Naive thymus-derived CD4-positive, alpha-beta T cell (primary cell): ENCODE measurements at regions not wholly inside any gene's neighbourhood (a gene's known extent, or its start where the extent isn't known, plus 50 kb on each side); places are given as distances from the start of the nearest gene placed in this dataset.

ENCODE experiments used
- ATAC-seq: fragments of 150-1000 bp; cut with Tn5 transposase; 2 replicates; pipeline ENCODE4 v1.10.0; 2021; ENCODE audit warnings: mild to moderate bottlenecking, moderate library complexity
- CTCF ChIA-PET: fragments of 350-600 bp; sonication (Branson Sonifier 250); formaldehyde crosslinking; loops from one replicate; lab custom pipeline; 2021; ENCODE audit warnings: antibody characterized with exemption; lab: Charles Lee
- POLR2A ChIA-PET: fragments of 350-600 bp; sonication (Branson Sonifier 250); formaldehyde crosslinking; loops from one replicate; lab custom pipeline; 2021; ENCODE audit warnings: antibody characterized with exemption, inconsistent platforms; lab: Charles Lee
- DNase-seq, 9 donors: peaks; one replicate each; pipeline versions ENCODE4 v3.0.0 to v3.0.0-alpha.2; 2020 to 2022; ENCODE audit warnings: mixed read lengths in 1 of 9
- H3K27ac ChIP-seq: one replicate; pipeline ENCODE4 v1.7.0; 2013; ENCODE audit warnings: mild to moderate bottlenecking, low read depth, low read length, moderate library complexity
- H3K27me3 ChIP-seq, 2 donors: one replicate each; pipeline ENCODE4 v1.7.0; 2013; ENCODE audit warnings: low read length in 2 of 2, mild to moderate bottlenecking in 2 of 2, moderate library complexity in 2 of 2; ENCODE audit not compliant: control insufficient read depth in 2 of 2, insufficient read depth in 2 of 2
- H3K36me3 ChIP-seq, 3 experiments: 1 replicate in 2 of 3; 2 replicates in 1 of 3; pipeline ENCODE4 v1.7.0; 2013; ENCODE audit warnings: low read length in 3 of 3, mild to moderate bottlenecking in 3 of 3, moderate library complexity in 1 of 3; ENCODE audit not compliant: insufficient read depth in 3 of 3, control insufficient read depth in 2 of 3
- H3K4me1 ChIP-seq, 2 donors: one replicate each; pipeline ENCODE4 v1.7.0; 2013; ENCODE audit warnings: low read length in 2 of 2, mild to moderate bottlenecking in 2 of 2, moderate library complexity in 1 of 2; ENCODE audit not compliant: control insufficient read depth in 2 of 2, insufficient read depth in 2 of 2
- H3K4me3 ChIP-seq: 2 replicates; pipeline ENCODE4 v1.7.0; 2013; ENCODE audit warnings: mild to moderate bottlenecking, low read length
- H3K9me3 ChIP-seq, 3 experiments: 1 replicate in 2 of 3; 2 replicates in 1 of 3; pipeline ENCODE4 v1.7.0; 2013; ENCODE audit warnings: low read length in 3 of 3; ENCODE audit not compliant: control insufficient read depth in 2 of 3
- H3K27ac Mint-ChIP-seq, 9 donors: one replicate each; pipeline ENCODE4 v1.8.0; 2020 to 2022; ENCODE audit warnings: mixed read lengths in 9 of 9, mild to moderate bottlenecking in 8 of 9, moderate library complexity in 5 of 9, inconsistent platforms in 2 of 9
- H3K27me3 Mint-ChIP-seq, 5 donors: one replicate each; pipeline ENCODE4 v1.8.0; 2021 to 2022; ENCODE audit warnings: mixed read lengths in 5 of 5, mild to moderate bottlenecking in 1 of 5
- H3K36me3 Mint-ChIP-seq, 5 donors: one replicate each; pipeline ENCODE4 v1.8.0; 2020 to 2022; ENCODE audit warnings: mixed read lengths in 5 of 5, mild to moderate bottlenecking in 3 of 5, inconsistent platforms in 1 of 5
- H3K4me1 Mint-ChIP-seq, 7 donors: one replicate each; pipeline ENCODE4 v1.8.0; 2020 to 2022; ENCODE audit warnings: mixed read lengths in 7 of 7, mild to moderate bottlenecking in 3 of 7, inconsistent platforms in 1 of 7
- H3K4me3 Mint-ChIP-seq, 10 donors: one replicate each; pipeline ENCODE4 v1.8.0; 2020 to 2022; ENCODE audit warnings: mild to moderate bottlenecking in 10 of 10, mixed read lengths in 10 of 10, moderate library complexity in 6 of 10, inconsistent platforms in 2 of 10
- H3K9me3 Mint-ChIP-seq, 11 donors: one replicate each; pipeline ENCODE4 v1.8.0; 2020 to 2022; ENCODE audit warnings: mixed read lengths in 11 of 11, mild to moderate bottlenecking in 4 of 11, inconsistent platforms in 1 of 11, moderate library complexity in 1 of 11
- intact Hi-C, 2 donors: fragments of 100-400 bp; cut with micrococcal nuclease; formaldehyde crosslinking; loops; one replicate each; pipeline ENCODE4 v1.15.1; 2023

DNA sequence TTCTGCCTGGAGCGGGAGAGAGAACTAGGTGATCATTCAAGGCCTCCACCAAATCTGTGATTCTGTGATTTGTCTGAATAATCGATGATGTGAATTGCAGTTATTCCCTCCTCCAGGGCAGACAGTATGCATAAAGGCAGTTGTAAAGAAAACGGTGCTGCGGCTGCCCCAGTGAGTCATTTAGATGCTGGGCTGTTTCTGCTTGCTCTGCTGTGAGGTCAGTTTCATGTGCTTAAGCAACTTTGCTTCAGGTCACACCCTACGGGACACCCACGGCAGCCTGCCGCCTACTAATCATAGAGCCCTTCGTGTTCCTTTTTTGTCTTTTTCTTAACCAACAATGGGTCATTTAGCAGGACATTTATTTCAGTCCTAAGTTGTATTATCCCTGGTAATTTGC is 158.1 kb upstream of the PITRM1 start:
- H3K9me3 Mint-ChIP-seq, result no peaks in the 10 kb centered on the region
- CTCF ChIA-PET, result interaction anchor here (0.7 kb wide), 1 partner anchor 626 kb away, joined by 4 read pairs; no protein-coding TSS in a partner anchor
- no peaks in the 10 kb centered on the region for H3K36me3 Mint-ChIP-seq
- H3K36me3 ChIP-seq, result no peaks in the 10 kb centered on the region
- intact Hi-C loops, result no loop called here
- no peaks in the 10 kb centered on the region for H3K4me1 Mint-ChIP-seq
- no peak overlapping the region for H3K27ac ChIP-seq
- H3K9me3 ChIP-seq, result no peaks in the 10 kb centered on the region
- H3K27me3 Mint-ChIP-seq, result peaks cover 8 to 14% (median 11%) of the 10 kb centered on the region in 5 donors
- ATAC-seq (no peak), DNase-seq (no peak)
- H3K4me3 Mint-ChIP-seq, result no peak overlapping the region
- POLR2A ChIA-PET, result interaction anchor here (0.7 kb wide), 1 partner anchor 62 kb away, joined by 3 read pairs; no protein-coding TSS in a partner anchor
- H3K27me3 ChIP-seq, result no peaks in the 10 kb centered on the region
- H3K4me3 ChIP-seq, result no peak overlapping the region
- no peak overlapping the region for H3K27ac Mint-ChIP-seq
- no peaks in the 10 kb centered on the region for H3K4me1 ChIP-seq

DNA sequence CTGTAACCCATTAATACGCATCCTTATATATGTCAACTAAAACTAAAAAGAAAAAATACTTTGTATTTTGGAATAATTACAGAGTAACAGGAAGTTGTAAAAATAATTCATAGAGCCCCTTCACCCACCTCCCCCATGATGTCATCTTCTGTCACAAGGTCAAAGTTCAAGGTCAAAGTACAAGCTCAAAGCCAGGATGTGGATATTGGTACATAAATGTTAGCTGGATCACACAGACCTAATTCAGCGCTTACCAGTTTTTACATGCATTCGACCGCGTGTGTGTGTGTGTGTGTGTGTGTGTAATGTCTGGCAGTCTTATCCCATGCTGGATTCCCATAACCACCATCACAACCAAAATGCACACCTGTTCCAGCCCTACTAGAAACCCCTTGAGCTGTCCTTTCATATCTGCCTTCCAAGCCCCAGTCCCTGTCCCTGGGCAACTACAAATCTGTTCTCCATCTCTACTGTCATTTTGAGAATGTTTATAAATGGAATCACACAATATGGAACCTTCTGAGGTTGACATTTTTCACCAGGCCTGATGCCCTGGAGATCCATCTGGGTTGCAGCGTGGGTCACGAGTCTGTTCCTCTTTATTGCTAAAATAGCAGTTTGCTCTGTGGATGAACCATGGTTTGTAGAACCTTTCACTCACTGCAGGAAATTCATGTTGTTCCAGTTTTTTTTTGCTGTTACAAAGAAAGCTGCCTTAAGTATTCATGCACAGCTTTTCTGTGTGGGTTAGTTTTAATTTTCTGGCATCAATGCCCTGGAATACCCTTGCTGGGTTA is 153.6 kb upstream of the PITRM1 start:
- H3K27me3 ChIP-seq, result no peaks in the 10 kb centered on the region
- no peaks in the 10 kb centered on the region for H3K9me3 ChIP-seq
- CTCF ChIA-PET, result no interaction called here
- peaks cover 3 to 10% (median 5%) of the 10 kb centered on the region in 5 donors for H3K27me3 Mint-ChIP-seq
- H3K27ac ChIP-seq, result no peak overlapping the region
- no peak overlapping the region for H3K27ac Mint-ChIP-seq
- no peak overlapping the region for H3K4me3 Mint-ChIP-seq
- no peak overlapping the region for H3K4me3 ChIP-seq
- POLR2A ChIA-PET, result interaction anchor here (1.3 kb wide), 1 partner anchor 15 kb away, joined by 3 read pairs; no protein-coding TSS in a partner anchor
- H3K9me3 Mint-ChIP-seq, result no peaks in the 10 kb centered on the region
- DNase-seq (no peak), ATAC-seq (no peak)
- no peaks in the 10 kb centered on the region for H3K36me3 ChIP-seq
- H3K4me1 ChIP-seq, result no peaks in the 10 kb centered on the region
- intact Hi-C loops, result no loop called here
- H3K36me3 Mint-ChIP-seq, result no peaks in the 10 kb centered on the region
- no peaks in the 10 kb centered on the region for H3K4me1 Mint-ChIP-seq

DNA sequence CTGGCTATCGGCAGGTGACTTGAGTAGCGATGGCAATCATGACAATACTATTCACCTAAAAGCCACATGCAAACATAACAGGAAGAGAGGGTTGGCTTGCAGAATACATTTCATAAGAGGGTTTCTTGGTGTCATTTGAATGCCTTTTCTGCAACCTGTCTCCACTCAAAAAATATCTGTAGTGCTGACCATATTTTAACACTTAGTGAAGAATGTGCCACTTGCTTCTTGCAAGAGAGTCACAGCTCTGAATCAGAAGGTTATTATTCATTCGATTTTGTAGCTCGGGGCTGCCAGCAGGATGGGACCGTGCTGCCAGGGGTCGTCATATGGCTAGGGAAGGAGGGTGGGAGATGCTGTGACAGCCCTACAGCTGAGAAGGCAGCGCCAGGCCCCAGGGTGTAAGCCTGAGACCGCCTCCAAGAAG is 152.0 kb upstream of the PITRM1 start:
- ATAC-seq (no peak), DNase-seq (no peak)
- Histone ChIP-seq H3K4me1 (no peaks in the 10 kb centered on the region), H3K36me3 (no peaks in the 10 kb centered on the region), H3K27me3 (no peaks in the 10 kb centered on the region), H3K4me3 (no peak overlapping the region), H3K9me3 (no peaks in the 10 kb centered on the region), H3K27ac (no peak overlapping the region)
- no peaks in the 10 kb centered on the region for H3K4me1 Mint-ChIP-seq
- H3K9me3 Mint-ChIP-seq, result no peaks in the 10 kb centered on the region
- POLR2A ChIA-PET, result no interaction called here
- intact Hi-C loops, result no loop called here
- H3K4me3 Mint-ChIP-seq, result no peak overlapping the region
- no peaks in the 10 kb centered on the region for H3K36me3 Mint-ChIP-seq
- no peak overlapping the region for H3K27ac Mint-ChIP-seq
- peaks cover 0 to 7% (median 0%) of the 10 kb centered on the region in 5 donors for H3K27me3 Mint-ChIP-seq
- CTCF ChIA-PET, result no interaction called here

DNA sequence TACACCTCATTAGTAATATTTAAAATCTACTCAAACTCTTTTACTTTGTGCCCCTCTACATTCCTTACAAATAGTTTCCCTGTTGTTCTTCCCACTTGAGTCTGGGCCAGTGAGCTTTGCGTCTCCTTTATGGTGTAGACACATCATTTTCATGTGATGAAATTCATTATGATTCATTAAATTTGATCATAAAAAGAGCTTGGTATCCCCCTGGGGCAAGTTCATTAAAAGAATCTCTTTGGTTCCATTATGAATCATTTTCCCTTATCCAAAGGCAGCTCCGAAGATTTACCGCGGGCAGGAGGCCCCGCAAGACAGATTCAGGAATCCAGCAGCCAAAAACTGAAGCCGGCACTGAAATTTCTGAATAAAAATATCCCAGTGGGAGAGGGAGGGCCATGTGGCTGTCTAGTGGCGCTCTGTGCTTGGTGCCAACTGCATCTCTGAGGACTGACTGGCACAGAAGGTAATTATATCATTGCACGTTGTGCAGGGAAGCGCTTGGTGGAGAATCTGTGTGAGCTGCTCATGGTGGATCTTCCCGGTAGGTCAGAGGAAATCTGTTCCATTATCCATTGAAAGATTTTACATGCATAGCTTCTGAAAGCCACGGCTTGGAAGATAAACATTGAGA is 151.4 kb upstream of the PITRM1 start:
- no peaks in the 10 kb centered on the region for H3K4me1 ChIP-seq
- no peak overlapping the region for H3K27ac ChIP-seq
- H3K9me3 Mint-ChIP-seq, result peaks cover 0 to 2% (median 0%) of the 10 kb centered on the region in 11 donors
- H3K27me3 ChIP-seq, result no peaks in the 10 kb centered on the region
- no peak overlapping the region for H3K4me3 Mint-ChIP-seq
- ChIA-PET CTCF (no interaction called here), POLR2A (no interaction called here)
- intact Hi-C loops, result no loop called here
- peaks cover 2 to 4% (median 3%) of the 10 kb centered on the region in 5 donors for H3K27me3 Mint-ChIP-seq
- no peaks in the 10 kb centered on the region for H3K36me3 Mint-ChIP-seq
- no peak for DNase-seq
- peaks cover 0 to 3% (median 2%) of the 10 kb centered on the region in 7 donors for H3K4me1 Mint-ChIP-seq
- H3K36me3 ChIP-seq, result no peaks in the 10 kb centered on the region
- no peak overlapping the region for H3K4me3 ChIP-seq
- no peak overlapping the region for H3K27ac Mint-ChIP-seq
- H3K9me3 ChIP-seq, result no peaks in the 10 kb centered on the region
- ATAC-seq, result no peak

DNA sequence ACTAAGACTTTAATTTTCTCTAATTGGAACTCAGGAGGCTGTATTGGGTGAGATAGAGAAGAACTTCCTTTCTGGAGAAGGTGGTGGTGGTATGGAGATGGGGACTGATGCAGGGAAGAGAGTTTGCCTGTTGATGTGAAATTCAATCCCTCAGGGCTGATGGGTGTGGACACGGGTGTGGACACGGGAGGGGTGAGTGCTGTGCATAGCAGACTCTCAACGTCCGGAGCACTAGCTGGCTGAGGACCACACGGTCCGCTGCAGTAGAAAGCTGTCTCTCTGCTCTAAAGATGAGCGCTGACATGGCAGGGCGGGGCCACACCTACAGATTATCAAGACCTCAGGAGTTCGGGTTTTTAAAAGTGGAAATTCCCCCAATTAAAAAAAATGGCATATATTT is 148.5 kb upstream of the PITRM1 start:
- Histone ChIP-seq H3K36me3 (no peaks in the 10 kb centered on the region), H3K4me3 (no peak overlapping the region), H3K9me3 (no peaks in the 10 kb centered on the region), H3K27ac (no peak overlapping the region), H3K4me1 (no peaks in the 10 kb centered on the region), H3K27me3 (no peaks in the 10 kb centered on the region)
- H3K9me3 Mint-ChIP-seq, result peaks cover 0 to 2% (median 0%) of the 10 kb centered on the region in 11 donors
- H3K27me3 Mint-ChIP-seq, result peaks cover 2 to 21% (median 20%) of the 10 kb centered on the region in 5 donors
- POLR2A ChIA-PET, result no interaction called here
- H3K36me3 Mint-ChIP-seq, result no peaks in the 10 kb centered on the region
- CTCF ChIA-PET, result no interaction called here
- ATAC-seq (no peak), DNase-seq (no peak)
- H3K4me3 Mint-ChIP-seq, result no peak overlapping the region
- intact Hi-C loops, result no loop called here
- peaks cover 0 to 6% (median 4%) of the 10 kb centered on the region in 7 donors for H3K4me1 Mint-ChIP-seq
- no peak overlapping the region for H3K27ac Mint-ChIP-seq

DNA sequence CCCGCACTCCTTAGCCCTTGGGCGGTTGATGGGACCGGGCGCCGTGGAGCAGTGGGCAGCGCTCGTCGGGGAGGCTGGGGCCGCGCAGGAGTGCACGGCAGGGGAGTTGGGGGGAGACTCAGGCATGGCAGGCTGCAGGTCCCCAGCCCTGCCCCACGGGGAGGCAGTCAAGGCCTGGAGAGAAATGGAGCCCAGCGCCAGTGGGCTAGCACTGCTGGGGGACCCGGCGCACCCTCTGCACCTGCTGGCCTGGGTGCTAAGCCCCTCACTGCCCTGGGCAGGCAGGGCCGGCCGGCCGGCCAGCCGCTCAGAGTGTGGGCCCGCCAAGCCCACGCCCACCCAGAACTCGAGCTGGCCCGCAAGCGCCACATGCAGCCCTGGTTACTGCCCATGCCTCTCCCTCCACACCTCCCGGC is 147.2 kb upstream of the PITRM1 start:
- POLR2A ChIA-PET, result no interaction called here
- H3K4me3 Mint-ChIP-seq, result no peak overlapping the region
- peaks cover 0 to 6% (median 4%) of the 10 kb centered on the region in 7 donors for H3K4me1 Mint-ChIP-seq
- no peaks in the 10 kb centered on the region for H3K36me3 Mint-ChIP-seq
- DNase-seq, result no peak
- Histone ChIP-seq H3K27me3 (no peaks in the 10 kb centered on the region), H3K36me3 (no peaks in the 10 kb centered on the region), H3K27ac (no peak overlapping the region), H3K4me1 (no peaks in the 10 kb centered on the region), H3K4me3 (no peak overlapping the region), H3K9me3 (no peaks in the 10 kb centered on the region)
- peaks cover 0 to 2% (median 0%) of the 10 kb centered on the region in 11 donors for H3K9me3 Mint-ChIP-seq
- peaks cover 2 to 28% (median 22%) of the 10 kb centered on the region in 5 donors for H3K27me3 Mint-ChIP-seq
- intact Hi-C loops, result no loop called here
- no peak overlapping the region for H3K27ac Mint-ChIP-seq
- no peak for ATAC-seq
- CTCF ChIA-PET, result no interaction called here
